GM19395 (cell line): ENCODE measurements at regions not wholly inside any gene's neighbourhood (a gene's known extent, or its start where the extent isn't known, plus 50 kb on each side); places are given as distances from the start of the nearest gene placed in this dataset.
"Not testable (repeated sequence)": the region's sequence is repeated elsewhere in the genome, so short reads cannot be mapped to it uniquely, and the experiment has no call there.

Experiments
- ATAC-seq: cut with Tn5 transposase; IDR thresholded peaks from one replicate; pipeline ENCODE4 v1.9.1; 2021; ENCODE audit warnings: mild to moderate bottlenecking, moderate library complexity; ENCODE audit not compliant: unreplicated experiment

- no peak for ATAC-seq
These were observed 732.3 kb upstream of the CELF4 start for GRCh38 chr18:38297910-38298309.

- no peak for ATAC-seq
These were observed 724.6 kb upstream of the CELF4 start for GRCh38 chr18:38290229-38290628.

GRCh38 chr18:38284972-38285371 is 719.4 kb upstream of the CELF4 start:
- no peak for ATAC-seq

GRCh38 chr18:38263066-38263465 is 697.5 kb upstream of the CELF4 start:
- no peak for ATAC-seq

- no peak for ATAC-seq
These were observed 697.1 kb upstream of the CELF4 start for GRCh38 chr18:38262661-38263060.

- no peak for ATAC-seq
These were observed 692.1 kb upstream of the CELF4 start for GRCh38 chr18:38257661-38258060.

GRCh38 chr18:38256366-38256765 is 690.8 kb upstream of the CELF4 start:
- no peak for ATAC-seq

- ATAC-seq, result no peak
These were observed 685.4 kb upstream of the CELF4 start for GRCh38 chr18:38250971-38251370.

- ATAC-seq, result no peak
These were observed 678.9 kb upstream of the CELF4 start for GRCh38 chr18:38244480-38244879.

- ATAC-seq, result no peak
These were observed 677.7 kb upstream of the CELF4 start for GRCh38 chr18:38243291-38243690.

GRCh38 chr18:38241736-38242135 is 676.1 kb upstream of the CELF4 start:
- no peak for ATAC-seq

- no peak for ATAC-seq
These were observed 675.6 kb upstream of the CELF4 start for GRCh38 chr18:38241216-38241615.

- no peak for ATAC-seq
These were observed 674.0 kb upstream of the CELF4 start for GRCh38 chr18:38239606-38240005.

- ATAC-seq, result no peak
These were observed 672.2 kb upstream of the CELF4 start for GRCh38 chr18:38237796-38238195.

- no peak for ATAC-seq
These were observed 656.0 kb upstream of the CELF4 start for GRCh38 chr18:38221476-38222100.

GRCh38 chr18:38198956-38199355 is 633.4 kb upstream of the CELF4 start:
- ATAC-seq, result no peak

GRCh38 chr18:38198526-38198925 is 632.9 kb upstream of the CELF4 start:
- no peak for ATAC-seq

GRCh38 chr18:38186491-38186890 is 620.9 kb upstream of the CELF4 start:
- no peak for ATAC-seq

- ATAC-seq, result no peak
These were observed 609.0 kb upstream of the CELF4 start for GRCh38 chr18:38174594-38174993.

GRCh38 chr18:38174173-38174572 is 608.6 kb upstream of the CELF4 start:
- ATAC-seq, result no peak

- no peak for ATAC-seq
These were observed 605.2 kb upstream of the CELF4 start for GRCh38 chr18:38170845-38171244.

- no peak for ATAC-seq
These were observed 602.0 kb upstream of the CELF4 start for GRCh38 chr18:38167623-38168022.

- ATAC-seq, result not testable (repeated sequence)
These were observed 587.5 kb upstream of the CELF4 start for GRCh38 chr18:38153116-38153515.
